ENCODE measurements at regions not wholly inside any gene's neighbourhood (a gene's known extent, or its start where the extent isn't known, plus 50 kb on each side); places are given as distances from the start of the nearest gene placed in this dataset.
"Not testable (repeated sequence)": the region's sequence is repeated elsewhere in the genome, so short reads cannot be mapped to it uniquely, and the experiment has no call there.

GRCh38 chr5:38149815-38150195 is 108.6 kb upstream of the EGFLAM start:
- no peak for DNase-seq (ENCODE audit: low read depth in 1 of 2, low spot score in 1 of 2)

- no peak for DNase-seq (ENCODE audit: low read depth in 1 of 2, low spot score in 1 of 2)
These were observed 110.2 kb upstream of the EGFLAM start for GRCh38 chr5:38148021-38148625.

- no peak for DNase-seq (ENCODE audit: low read depth in 1 of 2, low spot score in 1 of 2)
These were observed 115.0 kb upstream of the EGFLAM start for GRCh38 chr5:38143384-38143783.

GRCh38 chr5:38141665-38142064 is 116.7 kb upstream of the EGFLAM start:
- no peak for DNase-seq (ENCODE audit: low read depth in 1 of 2, low spot score in 1 of 2)

- no peak for DNase-seq (ENCODE audit: low read depth in 1 of 2, low spot score in 1 of 2)
These were observed 119.8 kb upstream of the EGFLAM start for GRCh38 chr5:38138574-38138973.

- DNase-seq (ENCODE audit: low read depth in 1 of 2, low spot score in 1 of 2): no peak
These were observed 122.8 kb upstream of the EGFLAM start for GRCh38 chr5:38135486-38136039.

- DNase-seq (ENCODE audit: low read depth in 1 of 2, low spot score in 1 of 2): no peak
These were observed 123.5 kb upstream of the EGFLAM start for GRCh38 chr5:38134810-38135209.

GRCh38 chr5:38134294-38134693 is 124.1 kb upstream of the EGFLAM start:
- not testable (repeated sequence) for DNase-seq (ENCODE audit: low read depth in 1 of 2, low spot score in 1 of 2)

GRCh38 chr5:38131686-38132085 is 126.7 kb upstream of the EGFLAM start:
- DNase-seq (ENCODE audit: low read depth in 1 of 2, low spot score in 1 of 2): no peak

- DNase-seq (ENCODE audit: low read depth in 1 of 2, low spot score in 1 of 2): no peak
These were observed 134.0 kb upstream of the EGFLAM start for GRCh38 chr5:38124321-38124720.

GRCh38 chr5:38121420-38121819 is 136.9 kb upstream of the EGFLAM start:
- DNase-seq (ENCODE audit: low read depth in 1 of 2, low spot score in 1 of 2): no peak

- no peak for DNase-seq (ENCODE audit: low read depth in 1 of 2, low spot score in 1 of 2)
These were observed 138.5 kb upstream of the EGFLAM start for GRCh38 chr5:38119836-38120235.

- no peak for DNase-seq (ENCODE audit: low read depth in 1 of 2, low spot score in 1 of 2)
These were observed 140.4 kb upstream of the EGFLAM start for GRCh38 chr5:38117784-38118479.

- DNase-seq (ENCODE audit: low read depth in 1 of 2, low spot score in 1 of 2): no peak
These were observed 143.0 kb upstream of the EGFLAM start for GRCh38 chr5:38115318-38115827.

GRCh38 chr5:38113880-38114279 is 144.5 kb upstream of the EGFLAM start:
- DNase-seq (ENCODE audit: low read depth in 1 of 2, low spot score in 1 of 2): no peak

- DNase-seq (ENCODE audit: low read depth in 1 of 2, low spot score in 1 of 2): no peak
These were observed 144.9 kb upstream of the EGFLAM start for GRCh38 chr5:38113456-38113855.

- no peak for DNase-seq (ENCODE audit: low read depth in 1 of 2, low spot score in 1 of 2)
These were observed 145.4 kb upstream of the EGFLAM start for GRCh38 chr5:38112938-38113337.

- no peak for DNase-seq (ENCODE audit: low read depth in 1 of 2, low spot score in 1 of 2)
These were observed 148.2 kb upstream of the EGFLAM start for GRCh38 chr5:38110130-38110529.

- DNase-seq (ENCODE audit: low read depth in 1 of 2, low spot score in 1 of 2): no peak
These were observed 151.3 kb upstream of the EGFLAM start for GRCh38 chr5:38107096-38107495.

GRCh38 chr5:38105801-38106200 is 152.6 kb upstream of the EGFLAM start:
- DNase-seq (ENCODE audit: low read depth in 1 of 2, low spot score in 1 of 2): no peak

- no peak for DNase-seq (ENCODE audit: low read depth in 1 of 2, low spot score in 1 of 2)
These were observed 153.2 kb upstream of the EGFLAM start for GRCh38 chr5:38105231-38105570.

GRCh38 chr5:38104497-38105230 is 153.7 kb upstream of the EGFLAM start:
- DNase-seq (ENCODE audit: low read depth in 1 of 2, low spot score in 1 of 2): no peak

Measured in activated T-helper 1 cell treated with anti-CD3 and anti-CD28 coated beads, Interleukin-2, amount 50 U/mL, for 16 hours (primary cell).